GM21528 (cell line): ENCODE measurements at regions not wholly inside any gene's neighbourhood (a gene's known extent, or its start where the extent isn't known, plus 50 kb on each side); places are given as distances from the start of the nearest gene placed in this dataset.
"Not testable (repeated sequence)": the region's sequence is repeated elsewhere in the genome, so short reads cannot be mapped to it uniquely, and the experiment has no call there.

Experiments
- ATAC-seq: cut with Tn5 transposase; IDR thresholded peaks from one replicate; pipeline ENCODE4 v1.9.1; 2021; ENCODE audit warnings: mild to moderate bottlenecking, moderate library complexity; ENCODE audit not compliant: unreplicated experiment, low FRiP score

- no peak for ATAC-seq
Measured at GRCh38 chr6:82780334-82780733, 285.3 kb downstream of the UBE3D start.

GRCh38 chr6:82781620-82782204 is 283.9 kb downstream of the UBE3D start:
- no peak for ATAC-seq

GRCh38 chr6:82783587-82784236 is 281.9 kb downstream of the UBE3D start:
- no peak for ATAC-seq

- no peak for ATAC-seq
Measured at GRCh38 chr6:82785206-82785605, 280.4 kb downstream of the UBE3D start.

GRCh38 chr6:82786248-82786647 is 279.4 kb downstream of the UBE3D start:
- ATAC-seq: no peak

- ATAC-seq: no peak
Measured at GRCh38 chr6:82795940-82796339, 269.7 kb downstream of the UBE3D start.

GRCh38 chr6:82801083-82801482 is 264.6 kb downstream of the UBE3D start:
- no peak for ATAC-seq

- ATAC-seq: not testable (repeated sequence)
Measured at GRCh38 chr6:82816243-82816642, 249.4 kb downstream of the UBE3D start.

- no peak for ATAC-seq
Measured at GRCh38 chr6:82818727-82819126, 246.9 kb downstream of the UBE3D start.

GRCh38 chr6:82823361-82823760 is 242.3 kb downstream of the UBE3D start:
- ATAC-seq: no peak

GRCh38 chr6:82832811-82833210 is 232.8 kb downstream of the UBE3D start:
- ATAC-seq: no peak

GRCh38 chr6:82833481-82833880 is 232.2 kb downstream of the UBE3D start:
- ATAC-seq: no peak

GRCh38 chr6:82836022-82836575 is 229.5 kb downstream of the UBE3D start:
- ATAC-seq: no peak

GRCh38 chr6:82840571-82840970 is 225.1 kb downstream of the UBE3D start:
- no peak for ATAC-seq

GRCh38 chr6:82841309-82841708 is 224.3 kb downstream of the UBE3D start:
- no peak for ATAC-seq
